Karpas-422 (cell line): ENCODE measurements at regions not wholly inside any gene's neighbourhood (a gene's known extent, or its start where the extent isn't known, plus 50 kb on each side); places are given as distances from the start of the nearest gene placed in this dataset.

Source experiments
- DNase-seq: peaks from one replicate; pipeline ENCODE4 v3.0.0-alpha.2; 2015
- H2AFZ ChIP-seq: fragments of 200-600 bp; sonication (generic); 2 replicates; pipeline ENCODE4 v1.6.1; 2014; ENCODE audit warnings: antibody characterized with exemption, low read length, mixed read lengths
- H3K27ac ChIP-seq: fragments of 200-600 bp; sonication (generic); 2 replicates; pipeline ENCODE4 v1.5.1; 2014; ENCODE audit warnings: mild to moderate bottlenecking, low read length, moderate library complexity
- H3K27me3 ChIP-seq: fragments of 200-600 bp; sonication (generic); 2 replicates; pipeline ENCODE4 v1.6.1; 2014; ENCODE audit warnings: low read length, mixed read lengths
- H3K36me3 ChIP-seq: fragments of 200-600 bp; sonication (generic); 2 replicates; pipeline ENCODE4 v1.6.1; 2014; ENCODE audit warnings: low read length, mixed read lengths; ENCODE audit not compliant: insufficient read depth
- H3K4me1 ChIP-seq: fragments of 200-600 bp; sonication (generic); 2 replicates; pipeline ENCODE4 v1.6.1; 2014; ENCODE audit warnings: mild to moderate bottlenecking, low read length, mixed read lengths
- H3K4me2 ChIP-seq: fragments of 200-600 bp; sonication (generic); 2 replicates; pipeline ENCODE4 v1.6.1; 2014; ENCODE audit warnings: low read length, low read depth, mild to moderate bottlenecking; ENCODE audit not compliant: poor library complexity, severe bottlenecking
- H3K4me3 ChIP-seq: fragments of 200-600 bp; sonication (generic); 2 replicates; pipeline ENCODE4 v1.5.1; 2014; ENCODE audit warnings: mild to moderate bottlenecking, antibody characterized with exemption, low read length, mixed read lengths
- H3K79me2 ChIP-seq: fragments of 200-600 bp; sonication (generic); 2 replicates; pipeline ENCODE4 v1.6.1; 2014; ENCODE audit warnings: mild to moderate bottlenecking, low read length, mixed read lengths
- H3K9ac ChIP-seq: fragments of 200-600 bp; sonication (generic); 2 replicates; pipeline ENCODE4 v1.6.0; 2014; ENCODE audit warnings: low read length
- H3K9me2 ChIP-seq: fragments of 200-600 bp; sonication (generic), shearing (Covaris generic); replicated peaks from 2 replicates; pipeline ENCODE4 v1.6.0; 2014; ENCODE audit warnings: mild to moderate bottlenecking, low read length, moderate library complexity; ENCODE audit not compliant: insufficient read depth
- H3K9me3 ChIP-seq: fragments of 300-700, 200-600 bp; sonication (generic); 2 replicates; pipeline ENCODE4 v1.6.1; 2014; ENCODE audit warnings: low read length, mixed read lengths
- H4K20me1 ChIP-seq: fragments of 200-600 bp; sonication (generic); 2 replicates; pipeline ENCODE4 v1.6.1; 2014; ENCODE audit warnings: mild to moderate bottlenecking, antibody characterized with exemption, low read length, low read depth; ENCODE audit not compliant: insufficient read depth

- Histone ChIP-seq H3K9me3 (no peaks in the 10 kb centered on the region), H2AFZ (no peak overlapping the region), H3K4me1 (peaks cover 41% of the 10 kb centered on the region), H3K27me3 (no peaks in the 10 kb centered on the region), H3K36me3 (no peaks in the 10 kb centered on the region), H3K4me3 (no peak overlapping the region), H3K4me2 (no peak overlapping the region), H3K9me2 (no peaks in the 10 kb centered on the region), H3K79me2 (no peaks in the 10 kb centered on the region), H3K27ac (no peak overlapping the region), H3K9ac (no peak overlapping the region), H4K20me1 (no peaks in the 10 kb centered on the region)
- no peak for DNase-seq
These were observed 202.9 kb upstream of the ESRRG start for GRCh38 chr1:216925962-216926625.

GRCh38 chr1:216924732-216925131 is 201.5 kb upstream of the ESRRG start:
- H2AFZ ChIP-seq = no peak overlapping the region
- H3K4me2 ChIP-seq = no peak overlapping the region
- H3K4me3 ChIP-seq = no peak overlapping the region
- H3K9ac ChIP-seq = no peak overlapping the region
- no peaks in the 10 kb centered on the region for H4K20me1 ChIP-seq
- H3K27me3 ChIP-seq = no peaks in the 10 kb centered on the region
- no peaks in the 10 kb centered on the region for H3K9me2 ChIP-seq
- no peaks in the 10 kb centered on the region for H3K9me3 ChIP-seq
- peaks cover 41% of the 10 kb centered on the region for H3K4me1 ChIP-seq
- DNase-seq = no peak
- no peak overlapping the region for H3K27ac ChIP-seq
- no peaks in the 10 kb centered on the region for H3K36me3 ChIP-seq
- H3K79me2 ChIP-seq = no peaks in the 10 kb centered on the region

GRCh38 chr1:216923601-216924000 is 200.4 kb upstream of the ESRRG start:
- Histone ChIP-seq H3K9ac (no peak overlapping the region), H3K9me2 (no peaks in the 10 kb centered on the region), H3K4me3 (no peak overlapping the region), H2AFZ (no peak overlapping the region), H3K9me3 (no peaks in the 10 kb centered on the region), H3K4me1 (peaks cover 52% of the 10 kb centered on the region), H3K4me2 (no peak overlapping the region), H3K27ac (no peak overlapping the region), H3K79me2 (no peaks in the 10 kb centered on the region), H3K27me3 (no peaks in the 10 kb centered on the region), H3K36me3 (no peaks in the 10 kb centered on the region), H4K20me1 (no peaks in the 10 kb centered on the region)
- no peak for DNase-seq

- H3K36me3 ChIP-seq = no peaks in the 10 kb centered on the region
- H3K9ac ChIP-seq = no peak overlapping the region
- no peak overlapping the region for H3K4me3 ChIP-seq
- 0 out of 2 replicates have a peak overlapping the region, but pooled peaks have one; percentile 41 for H2AFZ ChIP-seq
- H3K79me2 ChIP-seq = no peaks in the 10 kb centered on the region
- H3K4me2 ChIP-seq = no peak overlapping the region
- H3K4me1 ChIP-seq = peaks cover 64% of the 10 kb centered on the region
- DNase-seq = no peak
- no peak overlapping the region for H3K27ac ChIP-seq
- H3K9me3 ChIP-seq = no peaks in the 10 kb centered on the region
- H3K27me3 ChIP-seq = no peaks in the 10 kb centered on the region
- H4K20me1 ChIP-seq = no peaks in the 10 kb centered on the region
- H3K9me2 ChIP-seq = no peaks in the 10 kb centered on the region
These were observed 199.2 kb upstream of the ESRRG start for GRCh38 chr1:216922406-216922805.

- H2AFZ ChIP-seq = no peak overlapping the region
- H3K4me3 ChIP-seq = no peak overlapping the region
- no peaks in the 10 kb centered on the region for H3K9me2 ChIP-seq
- H3K4me1 ChIP-seq = peaks cover 70% of the 10 kb centered on the region
- H3K9ac ChIP-seq = no peak overlapping the region
- no peaks in the 10 kb centered on the region for H3K27me3 ChIP-seq
- no peaks in the 10 kb centered on the region for H4K20me1 ChIP-seq
- no peaks in the 10 kb centered on the region for H3K36me3 ChIP-seq
- no peak overlapping the region for H3K4me2 ChIP-seq
- no peaks in the 10 kb centered on the region for H3K9me3 ChIP-seq
- no peak for DNase-seq
- no peak overlapping the region for H3K27ac ChIP-seq
- H3K79me2 ChIP-seq = no peaks in the 10 kb centered on the region
These were observed 198.6 kb upstream of the ESRRG start for GRCh38 chr1:216921866-216922265.

- Histone ChIP-seq H3K4me3 (peak overlapping the region; percentile 6; the same call in 1 of the 2 replicates), H3K79me2 (no peaks in the 10 kb centered on the region), H3K9me3 (no peaks in the 10 kb centered on the region), H3K36me3 (no peaks in the 10 kb centered on the region), H3K9me2 (no peaks in the 10 kb centered on the region), H2AFZ (no peak overlapping the region), H3K27ac (peak overlapping the region; percentile 91), H3K9ac (peak overlapping the region; percentile 8; the same call in 1 of the 2 replicates), H3K27me3 (no peaks in the 10 kb centered on the region), H3K4me2 (peak overlapping the region; percentile 50), H3K4me1 (peaks cover 91% of the 10 kb centered on the region), H4K20me1 (no peaks in the 10 kb centered on the region)
- DNase-seq = peak; percentile 93
These were observed 196.1 kb upstream of the ESRRG start for GRCh38 chr1:216919060-216919970.

GRCh38 chr1:216916890-216917438 is 193.7 kb upstream of the ESRRG start:
- H3K79me2 ChIP-seq = no peaks in the 10 kb centered on the region
- peak overlapping the region; percentile 91 for H3K27ac ChIP-seq
- H3K27me3 ChIP-seq = no peaks in the 10 kb centered on the region
- no peaks in the 10 kb centered on the region for H4K20me1 ChIP-seq
- H3K4me2 ChIP-seq = peak overlapping the region; percentile 50
- peak; percentile 86 for DNase-seq
- H3K9me3 ChIP-seq = no peaks in the 10 kb centered on the region
- H3K36me3 ChIP-seq = no peaks in the 10 kb centered on the region
- peaks cover 84% of the 10 kb centered on the region for H3K4me1 ChIP-seq
- H2AFZ ChIP-seq = no peak overlapping the region
- H3K9me2 ChIP-seq = no peaks in the 10 kb centered on the region
- H3K9ac ChIP-seq = peak overlapping the region; percentile 36; the same call in 1 of the 2 replicates
- 0 out of 2 replicates have a peak overlapping the region, but pooled peaks have one; percentile 10 for H3K4me3 ChIP-seq

GRCh38 chr1:216914974-216915373 is 191.7 kb upstream of the ESRRG start:
- no peak overlapping the region for H3K4me3 ChIP-seq
- no peak overlapping the region for H3K4me2 ChIP-seq
- peak overlapping the region; percentile 57; the same call in 1 of the 2 replicates for H2AFZ ChIP-seq
- H3K27me3 ChIP-seq = no peaks in the 10 kb centered on the region
- H3K9me3 ChIP-seq = no peaks in the 10 kb centered on the region
- peaks cover 66% of the 10 kb centered on the region for H3K4me1 ChIP-seq
- no peak for DNase-seq
- no peaks in the 10 kb centered on the region for H3K79me2 ChIP-seq
- H4K20me1 ChIP-seq = no peaks in the 10 kb centered on the region
- no peak overlapping the region for H3K27ac ChIP-seq
- H3K9ac ChIP-seq = no peak overlapping the region
- H3K36me3 ChIP-seq = no peaks in the 10 kb centered on the region
- H3K9me2 ChIP-seq = no peaks in the 10 kb centered on the region
